SKM-1 treated with dmso at 0.1 percent for 144 hours (cell line): ENCODE measurements at regions not wholly inside any gene's neighbourhood (a gene's known extent, or its start where the extent isn't known, plus 50 kb on each side); places are given as distances from the start of the nearest gene placed in this dataset.

Source experiments
- DNase-seq: peaks from one replicate; lab custom pipeline; 2025; ENCODE audit not compliant: unreplicated experiment; lab: John Stamatoyannopoulos, UW

- DNase-seq, result no peak
Observed at GRCh38 chr3:64895106-64895990, 207.5 kb upstream of the ADAMTS9 start.

GRCh38 chr3:64894006-64894405, 206.2 kb upstream of the ADAMTS9 start:
- no peak for DNase-seq

GRCh38 chr3:64892671-64893309, 205.0 kb upstream of the ADAMTS9 start:
- DNase-seq, result no peak

GRCh38 chr3:64891021-64891420, 203.2 kb upstream of the ADAMTS9 start:
- DNase-seq, result no peak

- no peak for DNase-seq
Observed at GRCh38 chr3:64890466-64890865, 202.7 kb upstream of the ADAMTS9 start.

GRCh38 chr3:64890006-64890405, 202.2 kb upstream of the ADAMTS9 start:
- no peak for DNase-seq

- no peak for DNase-seq
Observed at GRCh38 chr3:64888840-64889392, 201.1 kb upstream of the ADAMTS9 start.

GRCh38 chr3:64888165-64888564, 200.4 kb upstream of the ADAMTS9 start:
- peak; percentile 77 for DNase-seq

- DNase-seq, result no peak
Observed at GRCh38 chr3:64885055-64885454, 197.3 kb upstream of the ADAMTS9 start.

GRCh38 chr3:64884536-64884935, 196.7 kb upstream of the ADAMTS9 start:
- no peak for DNase-seq

- DNase-seq, result no peak
Observed at GRCh38 chr3:64880916-64881315, 193.1 kb upstream of the ADAMTS9 start.

GRCh38 chr3:64878362-64878761, 190.6 kb upstream of the ADAMTS9 start:
- DNase-seq, result no peak

GRCh38 chr3:64873400-64873799, 185.6 kb upstream of the ADAMTS9 start:
- no peak for DNase-seq

GRCh38 chr3:64872345-64872744, 184.5 kb upstream of the ADAMTS9 start:
- no peak for DNase-seq

GRCh38 chr3:64871834-64872249, 184.0 kb upstream of the ADAMTS9 start:
- DNase-seq, result no peak

- no peak for DNase-seq
Observed at GRCh38 chr3:64870876-64871646, 183.3 kb upstream of the ADAMTS9 start.

GRCh38 chr3:64867224-64867623, 179.4 kb upstream of the ADAMTS9 start:
- DNase-seq, result no peak

GRCh38 chr3:64865839-64866570, 178.2 kb upstream of the ADAMTS9 start:
- DNase-seq, result no peak

- no peak for DNase-seq
Observed at GRCh38 chr3:64863226-64864212, 175.7 kb upstream of the ADAMTS9 start.
